PC-9 (cell line): ENCODE measurements at regions not wholly inside any gene's neighbourhood (a gene's known extent, or its start where the extent isn't known, plus 50 kb on each side); places are given as distances from the start of the nearest gene placed in this dataset.
A peak's percentile ranks its signal among the peaks of the same experiment; 100 is the strongest.

Experiments used
- BruUV-seq: library from RNA; stranded (reverse); fragments of 400-500 nt; replicated peaks from 2 replicates; lab custom pipeline; 2021; lab: Mats Ljungman, UMichigan
- CTCF ChIA-PET: fragments of 300-600 bp; sonication (Branson Sonifier 250); formaldehyde crosslinking; loops from one replicate; lab custom pipeline; 2022; ENCODE audit warnings: antibody characterized with exemption; lab: Charles Lee
- POLR2A ChIA-PET: fragments of 300-600 bp; sonication (Branson Sonifier 250); formaldehyde crosslinking; loops from one replicate; lab custom pipeline; 2022; ENCODE audit warnings: antibody characterized with exemption; ENCODE audit not compliant: unreplicated experiment; lab: Charles Lee
- DNase-seq, 2 experiments: peaks; one replicate each; pipeline versions ENCODE4 v3.0.0 to v3.0.0-alpha.2; 2015 to 2022; ENCODE audit warnings: mixed read lengths in 1 of 2
- H2AFZ ChIP-seq: fragments of 200-600 bp; sonication (generic); 2 replicates; pipeline ENCODE4 v1.8.1; 2017; ENCODE audit warnings: antibody characterized with exemption
- H3F3A ChIP-seq: fragments of 200-600 bp; sonication (generic); 2 replicates; pipeline ENCODE4 v1.8.1; 2017; ENCODE audit warnings: antibody characterized with exemption, mild to moderate bottlenecking, low read depth; ENCODE audit not compliant: insufficient read depth
- H3K27ac ChIP-seq: fragments of 200-600 bp; sonication (generic); 2 replicates; pipeline ENCODE4 v1.6.1; 2016; ENCODE audit warnings: mixed run types
- H3K27me3 ChIP-seq: fragments of 200-600 bp; sonication (generic); 2 replicates; pipeline ENCODE4 v1.6.1; 2016; ENCODE audit warnings: low read depth, mixed run types; ENCODE audit not compliant: insufficient read depth
- H3K36me3 ChIP-seq: fragments of 200-600 bp; sonication (generic); 2 replicates; pipeline ENCODE4 v1.6.1; 2016; ENCODE audit warnings: low read depth, mixed run types
- H3K4me1 ChIP-seq: fragments of 200-600 bp; sonication (generic); replicated peaks from 2 replicates; pipeline ENCODE4 v1.6.1; 2016; ENCODE audit warnings: mixed run types; ENCODE audit not compliant: insufficient read depth
- H3K4me2 ChIP-seq: fragments of 200-600 bp; sonication (generic); 2 replicates; pipeline ENCODE4 v1.6.1; 2017; ENCODE audit warnings: mixed run types
- H3K4me3 ChIP-seq: fragments of 200-600 bp; sonication (generic); 2 replicates; pipeline ENCODE4 v1.6.1; 2016; ENCODE audit warnings: mixed run types
- H3K79me2 ChIP-seq: fragments of 200-600 bp; sonication (generic); 2 replicates; pipeline ENCODE4 v1.6.1; 2017; ENCODE audit warnings: low read depth, mixed run types
- H3K9me2 ChIP-seq: fragments of 200-600 bp; sonication (generic); 2 replicates; pipeline ENCODE4 v1.8.1; 2017; ENCODE audit warnings: mild to moderate bottlenecking; ENCODE audit not compliant: insufficient read depth
- H3K9me3 ChIP-seq: fragments of 200-600 bp; sonication (generic); 2 replicates; pipeline ENCODE4 v1.8.1; 2016; ENCODE audit warnings: low read depth; ENCODE audit not compliant: insufficient read depth
- H4K20me1 ChIP-seq: fragments of 200-600 bp; sonication (generic); 2 replicates; pipeline ENCODE4 v1.8.1; 2017; ENCODE audit not compliant: insufficient read depth
- EZH2 ChIP-seq: fragments of 200-600 bp; sonication (generic); IDR thresholded peaks from 2 replicates; pipeline ENCODE4 v1.8.0; 2017; ENCODE audit warnings: antibody characterized with exemption, low read depth
- intact Hi-C: fragments of 100-400 bp; cut with micrococcal nuclease; formaldehyde crosslinking; loops from one replicate; pipeline ENCODE4 v1.10.0; 2022; ENCODE audit not compliant: unreplicated experiment
- TF ChIP-seq, protein P1 (sequence below): fragments of 200-600 bp; sonication (generic); conservative IDR thresholded peaks from 2 replicates; pipeline ENCODE4 v1.6.1; 2017; ENCODE audit warnings: mixed run types, antibody characterized with exemption, mild to moderate bottlenecking, moderate library complexity

GRCh38 chr13:103358255-103358932, 292.2 kb upstream of the SLC10A2 start:
- no peaks in the 10 kb centered on the region for H3K27me3 ChIP-seq
- H3K9me2 ChIP-seq: 0 out of 2 replicates have a peak, but pooled peaks cover 4% of the 10 kb centered on the region
- H2AFZ ChIP-seq: no peak overlapping the region; the same call in 1 of the 2 replicates

DNA sequence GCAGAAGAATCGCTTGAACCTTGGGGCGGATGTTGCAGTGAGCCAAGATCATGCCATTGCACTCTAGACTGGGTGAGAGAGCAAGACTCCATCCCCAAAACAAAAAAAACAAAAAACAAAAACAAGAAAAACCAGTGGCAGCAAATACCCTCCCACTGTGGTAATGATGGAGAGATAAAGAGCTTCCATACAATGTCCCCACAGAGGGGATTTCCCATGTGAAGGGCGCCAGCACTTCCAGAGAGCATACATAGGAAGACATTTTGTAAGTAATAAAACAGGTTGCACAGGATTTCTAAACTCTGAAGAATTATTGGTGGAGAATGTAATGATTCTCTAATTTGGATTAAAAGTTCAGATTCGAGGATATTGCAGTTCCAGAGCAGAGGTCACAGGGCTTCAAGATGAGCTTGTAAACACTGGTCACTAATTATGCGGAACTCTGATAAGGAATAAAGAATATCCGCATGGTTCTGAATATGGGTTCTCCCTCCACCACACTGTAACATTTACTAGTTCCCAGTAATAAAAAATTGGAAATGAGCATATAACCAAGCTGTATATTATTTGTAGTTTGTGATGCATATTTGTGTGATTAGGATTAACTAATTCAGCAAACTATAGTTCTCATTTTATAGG, 290.1 kb upstream of the SLC10A2 start:
- Histone ChIP-seq H3K27ac (no peak overlapping the region), H3K4me3 (no peak overlapping the region), H3K9me2 (0 out of 2 replicates have a peak, but pooled peaks cover 4% of the 10 kb centered on the region), H3K27me3 (no peaks in the 10 kb centered on the region), H4K20me1 (no peaks in the 10 kb centered on the region), H3K79me2 (no peaks in the 10 kb centered on the region), H2AFZ (0 out of 2 replicates have a peak overlapping the region, but pooled peaks have one; percentile 17), H3K36me3 (no peaks in the 10 kb centered on the region), H3K9me3 (no peaks in the 10 kb centered on the region), H3F3A (no peaks in the 10 kb centered on the region), H3K4me1 (0 out of 2 replicates have a peak, but pooled peaks cover 3% of the 10 kb centered on the region), H3K4me2 (no peak overlapping the region)
- no peak for TF ChIP-seq EZH2
- TF ChIP-seq, protein P1, sequence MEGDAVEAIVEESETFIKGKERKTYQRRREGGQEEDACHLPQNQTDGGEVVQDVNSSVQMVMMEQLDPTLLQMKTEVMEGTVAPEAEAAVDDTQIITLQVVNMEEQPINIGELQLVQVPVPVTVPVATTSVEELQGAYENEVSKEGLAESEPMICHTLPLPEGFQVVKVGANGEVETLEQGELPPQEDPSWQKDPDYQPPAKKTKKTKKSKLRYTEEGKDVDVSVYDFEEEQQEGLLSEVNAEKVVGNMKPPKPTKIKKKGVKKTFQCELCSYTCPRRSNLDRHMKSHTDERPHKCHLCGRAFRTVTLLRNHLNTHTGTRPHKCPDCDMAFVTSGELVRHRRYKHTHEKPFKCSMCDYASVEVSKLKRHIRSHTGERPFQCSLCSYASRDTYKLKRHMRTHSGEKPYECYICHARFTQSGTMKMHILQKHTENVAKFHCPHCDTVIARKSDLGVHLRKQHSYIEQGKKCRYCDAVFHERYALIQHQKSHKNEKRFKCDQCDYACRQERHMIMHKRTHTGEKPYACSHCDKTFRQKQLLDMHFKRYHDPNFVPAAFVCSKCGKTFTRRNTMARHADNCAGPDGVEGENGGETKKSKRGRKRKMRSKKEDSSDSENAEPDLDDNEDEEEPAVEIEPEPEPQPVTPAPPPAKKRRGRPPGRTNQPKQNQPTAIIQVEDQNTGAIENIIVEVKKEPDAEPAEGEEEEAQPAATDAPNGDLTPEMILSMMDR: no peak
- ChIA-PET POLR2A (no interaction called here), CTCF (no interaction called here)
- no TSS peak for BruUV-seq
- intact Hi-C loops: no loop called here
- DNase-seq: peak in 1 of 2 experiments; percentile 47

More at GRCh38 chr13:103358255-103358932, 292.2 kb upstream of the SLC10A2 start:
- BruUV-seq: no TSS peak
- no peak overlapping the region for H3K4me2 ChIP-seq
- H3K4me1 ChIP-seq: 0 out of 2 replicates have a peak, but pooled peaks cover 3% of the 10 kb centered on the region
- intact Hi-C loops: no loop called here
- H4K20me1 ChIP-seq: no peaks in the 10 kb centered on the region
- H3K9me3 ChIP-seq: 0 out of 2 replicates have a peak, but pooled peaks cover 4% of the 10 kb centered on the region
- no peaks in the 10 kb centered on the region for H3F3A ChIP-seq
- ChIA-PET POLR2A (no interaction called here), CTCF (no interaction called here)
- no peak overlapping the region for H3K4me3 ChIP-seq
- no peak for DNase-seq
- no peaks in the 10 kb centered on the region for H3K79me2 ChIP-seq
- TF ChIP-seq, protein P1: no peak
- no peak for TF ChIP-seq EZH2
- H3K36me3 ChIP-seq: no peaks in the 10 kb centered on the region
- H3K27ac ChIP-seq: no peak overlapping the region

- Histone ChIP-seq H3F3A (no peaks in the 10 kb centered on the region), H3K79me2 (no peaks in the 10 kb centered on the region), H2AFZ (no peak overlapping the region), H3K4me2 (no peak overlapping the region), H3K4me3 (no peak overlapping the region), H4K20me1 (no peaks in the 10 kb centered on the region), H3K27me3 (no peaks in the 10 kb centered on the region), H3K9me2 (no peaks in the 10 kb centered on the region), H3K9me3 (no peaks in the 10 kb centered on the region), H3K4me1 (0 out of 2 replicates have a peak, but pooled peaks cover 9% of the 10 kb centered on the region), H3K36me3 (no peaks in the 10 kb centered on the region), H3K27ac (no peak overlapping the region)
- CTCF ChIA-PET: no interaction called here
- intact Hi-C loops: no loop called here
- POLR2A ChIA-PET: no interaction called here
- no peak for TF ChIP-seq EZH2
- TF ChIP-seq, protein P1: no peak
- no TSS peak for BruUV-seq
- no peak for DNase-seq
These were observed 288.0 kb upstream of the SLC10A2 start for GRCh38 chr13:103354171-103354570.
